ENCODE measurements at regions not wholly inside any gene's neighbourhood (a gene's known extent, or its start where the extent isn't known, plus 50 kb on each side); places are given as distances from the start of the nearest gene placed in this dataset.

GRCh38 chr2:41729800-41730364, 317.9 kb upstream of the PKDCC start:
- TF ChIP-seq POLR2A (IDR thresholded peaks at IDR 0.05; ENCODE audit: low read depth, low read length) (no peak), POU2F2 (IDR thresholded peaks at IDR 0.05; ENCODE audit: low read depth, low read length) (no peak)
